ENCODE measurements at regions not wholly inside any gene's neighbourhood (a gene's known extent, or its start where the extent isn't known, plus 50 kb on each side); places are given as distances from the start of the nearest gene placed in this dataset.

- TF ChIP-seq, protein P1, sequence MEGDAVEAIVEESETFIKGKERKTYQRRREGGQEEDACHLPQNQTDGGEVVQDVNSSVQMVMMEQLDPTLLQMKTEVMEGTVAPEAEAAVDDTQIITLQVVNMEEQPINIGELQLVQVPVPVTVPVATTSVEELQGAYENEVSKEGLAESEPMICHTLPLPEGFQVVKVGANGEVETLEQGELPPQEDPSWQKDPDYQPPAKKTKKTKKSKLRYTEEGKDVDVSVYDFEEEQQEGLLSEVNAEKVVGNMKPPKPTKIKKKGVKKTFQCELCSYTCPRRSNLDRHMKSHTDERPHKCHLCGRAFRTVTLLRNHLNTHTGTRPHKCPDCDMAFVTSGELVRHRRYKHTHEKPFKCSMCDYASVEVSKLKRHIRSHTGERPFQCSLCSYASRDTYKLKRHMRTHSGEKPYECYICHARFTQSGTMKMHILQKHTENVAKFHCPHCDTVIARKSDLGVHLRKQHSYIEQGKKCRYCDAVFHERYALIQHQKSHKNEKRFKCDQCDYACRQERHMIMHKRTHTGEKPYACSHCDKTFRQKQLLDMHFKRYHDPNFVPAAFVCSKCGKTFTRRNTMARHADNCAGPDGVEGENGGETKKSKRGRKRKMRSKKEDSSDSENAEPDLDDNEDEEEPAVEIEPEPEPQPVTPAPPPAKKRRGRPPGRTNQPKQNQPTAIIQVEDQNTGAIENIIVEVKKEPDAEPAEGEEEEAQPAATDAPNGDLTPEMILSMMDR (conservative IDR thresholded peaks at IDR 0.05 in 1 of 2, IDR thresholded peaks at IDR 0.05 in 1 of 2; ENCODE audit: extremely low read depth in 1 of 2, insufficient read depth in 1 of 2, low read depth in 1 of 2, low read length in 2 of 2): no peak
- TF ChIP-seq EZH2 (IDR thresholded peaks at IDR 0.05; ENCODE audit: borderline replicate concordance, low read length): no peak
Measured at GRCh38 chr13:60836821-60837220, 439.8 kb downstream of the TDRD3 start.

Measured in mammary epithelial cell (primary cell).